Tibial nerve (tissue), 3 donors: ENCODE measurements at regions not wholly inside any gene's neighbourhood (a gene's known extent, or its start where the extent isn't known, plus 50 kb on each side); places are given as distances from the start of the nearest gene placed in this dataset.

Experiments
- POLR2A ChIP-seq, 2 donors: fragments of 450-650 bp; IDR thresholded peaks; one replicate each; pipeline ENCODE4 v1.6.1; 2017; ENCODE audit warnings: antibody characterized with exemption in 2 of 2, mild to moderate bottlenecking in 2 of 2, moderate library complexity in 2 of 2
- TF ChIP-seq, protein P1 (sequence below), 5 experiments: fragments of 200-600 bp in 3 of 5; fragments of 450-650 bp in 2 of 5; sonication (generic) in 3 of 5; IDR thresholded peaks; one replicate each; pipeline ENCODE4 v1.5.1; 2016 to 2019; ENCODE audit warnings: antibody characterized with exemption in 5 of 5, mild to moderate bottlenecking in 3 of 5, moderate library complexity in 2 of 5

DNA sequence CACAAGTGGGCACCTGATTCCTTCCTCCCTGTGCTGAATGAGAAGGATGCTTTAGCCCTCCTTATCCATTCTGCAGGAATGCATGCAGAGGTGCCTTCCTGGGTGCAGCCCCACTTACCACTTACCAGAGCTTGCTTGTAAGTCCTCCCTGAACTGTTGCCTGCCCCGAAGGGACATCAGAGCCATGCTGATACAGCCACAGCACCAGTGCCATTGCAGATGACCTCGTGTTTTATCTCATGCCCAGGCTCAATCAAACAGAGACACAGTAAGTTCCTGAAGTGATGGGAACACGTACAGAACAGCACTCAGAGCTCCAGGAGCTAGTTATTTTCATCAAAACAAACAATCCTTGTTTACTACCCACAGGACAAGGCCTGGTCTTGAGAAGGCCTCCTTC is 81.9 kb downstream of the ATP1A1 start:
- TF ChIP-seq, protein P1, sequence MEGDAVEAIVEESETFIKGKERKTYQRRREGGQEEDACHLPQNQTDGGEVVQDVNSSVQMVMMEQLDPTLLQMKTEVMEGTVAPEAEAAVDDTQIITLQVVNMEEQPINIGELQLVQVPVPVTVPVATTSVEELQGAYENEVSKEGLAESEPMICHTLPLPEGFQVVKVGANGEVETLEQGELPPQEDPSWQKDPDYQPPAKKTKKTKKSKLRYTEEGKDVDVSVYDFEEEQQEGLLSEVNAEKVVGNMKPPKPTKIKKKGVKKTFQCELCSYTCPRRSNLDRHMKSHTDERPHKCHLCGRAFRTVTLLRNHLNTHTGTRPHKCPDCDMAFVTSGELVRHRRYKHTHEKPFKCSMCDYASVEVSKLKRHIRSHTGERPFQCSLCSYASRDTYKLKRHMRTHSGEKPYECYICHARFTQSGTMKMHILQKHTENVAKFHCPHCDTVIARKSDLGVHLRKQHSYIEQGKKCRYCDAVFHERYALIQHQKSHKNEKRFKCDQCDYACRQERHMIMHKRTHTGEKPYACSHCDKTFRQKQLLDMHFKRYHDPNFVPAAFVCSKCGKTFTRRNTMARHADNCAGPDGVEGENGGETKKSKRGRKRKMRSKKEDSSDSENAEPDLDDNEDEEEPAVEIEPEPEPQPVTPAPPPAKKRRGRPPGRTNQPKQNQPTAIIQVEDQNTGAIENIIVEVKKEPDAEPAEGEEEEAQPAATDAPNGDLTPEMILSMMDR (IDR thresholded peaks at IDR 0.05) = no peak
- TF ChIP-seq POLR2A (IDR thresholded peaks at IDR 0.05) = no peak
